ENCODE measurements at regions not wholly inside any gene's neighbourhood (a gene's known extent, or its start where the extent isn't known, plus 50 kb on each side); places are given as distances from the start of the nearest gene placed in this dataset.
A peak's percentile ranks its signal among the peaks of the same experiment; 100 is the strongest.

GRCh38 chr16:86087896-86088230, 188.9 kb downstream of the IRF8 start:
- no peaks in the 10 kb centered on the region for H3K9me3 ChIP-seq
- DNase-seq = no peak
- H3K27me3 ChIP-seq = peaks cover 0 to 12% (median 0%) of the 10 kb centered on the region in 3 donors
- TF ChIP-seq POLR2A (IDR thresholded peaks at IDR 0.05) (no peak), POLR2AphosphoS5 (IDR thresholded peaks at IDR 0.05) (no peak), EP300 (IDR thresholded peaks at IDR 0.05) (no peak)
- TF ChIP-seq, protein P1, sequence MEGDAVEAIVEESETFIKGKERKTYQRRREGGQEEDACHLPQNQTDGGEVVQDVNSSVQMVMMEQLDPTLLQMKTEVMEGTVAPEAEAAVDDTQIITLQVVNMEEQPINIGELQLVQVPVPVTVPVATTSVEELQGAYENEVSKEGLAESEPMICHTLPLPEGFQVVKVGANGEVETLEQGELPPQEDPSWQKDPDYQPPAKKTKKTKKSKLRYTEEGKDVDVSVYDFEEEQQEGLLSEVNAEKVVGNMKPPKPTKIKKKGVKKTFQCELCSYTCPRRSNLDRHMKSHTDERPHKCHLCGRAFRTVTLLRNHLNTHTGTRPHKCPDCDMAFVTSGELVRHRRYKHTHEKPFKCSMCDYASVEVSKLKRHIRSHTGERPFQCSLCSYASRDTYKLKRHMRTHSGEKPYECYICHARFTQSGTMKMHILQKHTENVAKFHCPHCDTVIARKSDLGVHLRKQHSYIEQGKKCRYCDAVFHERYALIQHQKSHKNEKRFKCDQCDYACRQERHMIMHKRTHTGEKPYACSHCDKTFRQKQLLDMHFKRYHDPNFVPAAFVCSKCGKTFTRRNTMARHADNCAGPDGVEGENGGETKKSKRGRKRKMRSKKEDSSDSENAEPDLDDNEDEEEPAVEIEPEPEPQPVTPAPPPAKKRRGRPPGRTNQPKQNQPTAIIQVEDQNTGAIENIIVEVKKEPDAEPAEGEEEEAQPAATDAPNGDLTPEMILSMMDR (IDR thresholded peaks at IDR 0.05) = no peak
- no peaks in the 10 kb centered on the region for H3K36me3 ChIP-seq
- H3K4me3 ChIP-seq = no peak overlapping the region
- H3K27ac ChIP-seq = peak overlapping the region in 1 of 5 donors; percentile 74
- WGBS, 5 donors = 41 to 73% (median 59%) methylated on average over 11 of the region's 11 CpGs
- intact Hi-C loops (cut with DNase I; ENCODE audit: low total_unique reads) = no loop called here
- H3K4me1 ChIP-seq = peaks cover 0 to 7% (median 0%) of the 10 kb centered on the region in 4 donors

GRCh38 chr16:86088287-86088686, 189.3 kb downstream of the IRF8 start:
- no peaks in the 10 kb centered on the region for H3K9me3 ChIP-seq
- DNase-seq = no peak

GRCh38 chr16:86088816-86089215, 189.9 kb downstream of the IRF8 start:
- no peak overlapping the region for H3K27ac ChIP-seq
- no peak for DNase-seq
- H3K4me3 ChIP-seq = no peak overlapping the region

More at GRCh38 chr16:86088287-86088686, 189.3 kb downstream of the IRF8 start:
- peaks cover 0 to 7% (median 0%) of the 10 kb centered on the region in 4 donors for H3K4me1 ChIP-seq
- no peak overlapping the region for H3K4me3 ChIP-seq
- H3K36me3 ChIP-seq = no peaks in the 10 kb centered on the region
- H3K27ac ChIP-seq = peak overlapping the region in 1 of 5 donors; percentile 74
- intact Hi-C loops (cut with DNase I; ENCODE audit: low total_unique reads) = no loop called here
- H3K27me3 ChIP-seq = peaks cover 0 to 9% (median 0%) of the 10 kb centered on the region in 3 donors
- WGBS, 5 donors = 60 to 75% (median 74%) methylated on average over 5 of the region's 5 CpGs
- TF ChIP-seq POLR2AphosphoS5 (IDR thresholded peaks at IDR 0.05) = no peak

GRCh38 chr16:86089334-86089900, 190.5 kb downstream of the IRF8 start:
- no peaks in the 10 kb centered on the region for H3K36me3 ChIP-seq
- H3K4me1 ChIP-seq = peaks cover 0 to 7% (median 0%) of the 10 kb centered on the region in 4 donors
- no peak for TF ChIP-seq EP300 (IDR thresholded peaks at IDR 0.05)
- TF ChIP-seq, protein P1 (IDR thresholded peaks at IDR 0.05) = no peak
- TF ChIP-seq POLR2AphosphoS5 (IDR thresholded peaks at IDR 0.05) = no peak
- TF ChIP-seq POLR2A (IDR thresholded peaks at IDR 0.05) = no peak
- H3K27me3 ChIP-seq = peaks cover 0 to 3% (median 0%) of the 10 kb centered on the region in 3 donors
- WGBS, 5 donors = 65 to 71% (median 70%) methylated on average over 14 of the region's 14 CpGs
- no peak overlapping the region for H3K27ac ChIP-seq
- intact Hi-C loops (cut with DNase I; ENCODE audit: low total_unique reads) = no loop called here
- no peaks in the 10 kb centered on the region for H3K9me3 ChIP-seq
- no peak for DNase-seq
- no peak overlapping the region for H3K4me3 ChIP-seq

More at GRCh38 chr16:86088816-86089215, 189.9 kb downstream of the IRF8 start:
- peaks cover 0 to 4% (median 0%) of the 10 kb centered on the region in 3 donors for H3K27me3 ChIP-seq
- H3K4me1 ChIP-seq = peaks cover 0 to 7% (median 0%) of the 10 kb centered on the region in 4 donors
- intact Hi-C loops (cut with DNase I; ENCODE audit: low total_unique reads) = no loop called here
- TF ChIP-seq, protein P1 (IDR thresholded peaks at IDR 0.05) = no peak
- TF ChIP-seq POLR2AphosphoS5 (IDR thresholded peaks at IDR 0.05) (no peak), EP300 (IDR thresholded peaks at IDR 0.05) (no peak), POLR2A (IDR thresholded peaks at IDR 0.05) (no peak)
- H3K36me3 ChIP-seq = no peaks in the 10 kb centered on the region
- H3K9me3 ChIP-seq = no peaks in the 10 kb centered on the region
- WGBS, 5 donors = 57 to 83% (median 67%) methylated on average over 7 to 9 of the region's 9 CpGs

- DNase-seq = no peak
- TF ChIP-seq, protein P1 (IDR thresholded peaks at IDR 0.05) = no peak
- TF ChIP-seq POLR2A (IDR thresholded peaks at IDR 0.05) = no peak
- TF ChIP-seq EP300 (IDR thresholded peaks at IDR 0.05) = no peak
- no peak for TF ChIP-seq POLR2AphosphoS5 (IDR thresholded peaks at IDR 0.05)
- Histone ChIP-seq H3K27ac (no peak overlapping the region), H3K4me1 (peaks cover 0 to 7% (median 0%) of the 10 kb centered on the region in 4 donors), H3K36me3 (no peaks in the 10 kb centered on the region), H3K9me3 (no peaks in the 10 kb centered on the region), H3K27me3 (peaks cover 0 to 3% (median 0%) of the 10 kb centered on the region in 3 donors), H3K4me3 (no peak overlapping the region)
- intact Hi-C loops (cut with DNase I; ENCODE audit: low total_unique reads) = no loop called here
- WGBS, 5 donors = 51 to 64% (median 60%) methylated on average over 5 of the region's 5 CpGs
Measured at GRCh38 chr16:86089991-86090390, 191.0 kb downstream of the IRF8 start.
